ENCODE measurements at regions not wholly inside any gene's neighbourhood (a gene's known extent, or its start where the extent isn't known, plus 50 kb on each side); places are given as distances from the start of the nearest gene placed in this dataset.

GRCh38 chr3:95607926-95608325 is 1206.5 kb upstream of the EPHA6 start:
- Histone ChIP-seq H3K4me1 (replicated peaks in 1 of 2; ENCODE audit: control insufficient read depth in 2 of 2, insufficient read depth in 2 of 2, low read length in 2 of 2) (no peaks in the 10 kb centered on the region), H3K4me2 (ENCODE audit: insufficient read depth, low read length) (no peak overlapping the region), H3K27me3 (ENCODE audit: control insufficient read depth in 2 of 2, insufficient read depth in 2 of 2, low read length in 2 of 2) (no peaks in the 10 kb centered on the region), H3K36me3 (ENCODE audit: control insufficient read depth, insufficient read depth, low read length) (no peaks in the 10 kb centered on the region), H2AFZ (ENCODE audit: low read depth, low read length) (no peak overlapping the region), H3K27ac (ENCODE audit: extremely low read depth, low read depth, low read length) (no peak overlapping the region), H3K79me2 (ENCODE audit: control insufficient read depth, insufficient read depth, low read length) (no peaks in the 10 kb centered on the region), H3K9me3 (replicated peaks; ENCODE audit: control insufficient read depth, insufficient read depth, low read depth, low read length) (no peaks in the 10 kb centered on the region), H3K9ac (ENCODE audit: insufficient read depth in 1 of 2, low read depth in 2 of 2, low read length in 2 of 2) (no peak overlapping the region), H4K20me1 (replicated peaks; ENCODE audit: control insufficient read depth, insufficient read depth, low read length) (no peaks in the 10 kb centered on the region), H3K4me3 (no peak overlapping the region), H3K9me1 (ENCODE audit: control insufficient read depth, insufficient read depth, low read length) (no peaks in the 10 kb centered on the region)
- DNase-seq (ENCODE audit: extremely low read depth in 1 of 4, low spot score in 3 of 4) (no peak), FAIRE-seq (no peak), ATAC-seq (no peak)
- TF ChIP-seq ZNF707 (CRISPR knock-in tag; conservative IDR thresholded peaks at IDR 0.05), result peak; percentile 79
- no peak for TF ChIP-seq PHTF2 (CRISPR knock-in tag; IDR thresholded peaks at IDR 0.05)
- CTCF ChIA-PET (ENCODE audit: low intra/inter-chr PET ratio), result no interaction called here
- POLR2A ChIA-PET, result no interaction called here
- 0% methylated on average over 1 of the region's 1 CpG for WGBS (ENCODE audit: insufficient coverage, low coverage, missing lambda C conversion rate)
- no TSS peak for BruUV-seq (replicated peaks)
- intact Hi-C loops (cut with micrococcal nuclease) (no loop called here), in situ Hi-C loops (cut with MboI) (no loop called here)

- DNase-seq (ENCODE audit: extremely low read depth in 1 of 4, low spot score in 3 of 4), result no peak
- Histone ChIP-seq H3K27ac (ENCODE audit: extremely low read depth, low read depth, low read length) (no peak overlapping the region), H3K9me3 (replicated peaks; ENCODE audit: control insufficient read depth, insufficient read depth, low read depth, low read length) (no peaks in the 10 kb centered on the region), H3K79me2 (ENCODE audit: control insufficient read depth, insufficient read depth, low read length) (no peaks in the 10 kb centered on the region), H3K4me2 (ENCODE audit: insufficient read depth, low read length) (no peak overlapping the region), H4K20me1 (replicated peaks; ENCODE audit: control insufficient read depth, insufficient read depth, low read length) (no peaks in the 10 kb centered on the region), H2AFZ (ENCODE audit: low read depth, low read length) (no peak overlapping the region), H3K9ac (ENCODE audit: insufficient read depth in 1 of 2, low read depth in 2 of 2, low read length in 2 of 2) (no peak overlapping the region), H3K27me3 (ENCODE audit: control insufficient read depth in 2 of 2, insufficient read depth in 2 of 2, low read length in 2 of 2) (no peaks in the 10 kb centered on the region), H3K4me3 (no peak overlapping the region), H3K36me3 (ENCODE audit: control insufficient read depth, insufficient read depth, low read length) (no peaks in the 10 kb centered on the region), H3K4me1 (replicated peaks in 1 of 2; ENCODE audit: control insufficient read depth in 2 of 2, insufficient read depth in 2 of 2, low read length in 2 of 2) (no peaks in the 10 kb centered on the region), H3K9me1 (ENCODE audit: control insufficient read depth, insufficient read depth, low read length) (no peaks in the 10 kb centered on the region)
- ChIA-PET POLR2A (no interaction called here), CTCF (ENCODE audit: low intra/inter-chr PET ratio) (no interaction called here)
- BruUV-seq (replicated peaks), result no TSS peak
- in situ Hi-C loops (cut with MboI), result no loop called here
- ATAC-seq, result no peak
- intact Hi-C loops (cut with micrococcal nuclease), result no loop called here
- FAIRE-seq, result no peak
- TF ChIP-seq ZNF318 (IDR thresholded peaks at IDR 0.05; ENCODE audit: borderline replicate concordance in 1 of 2, low read depth in 1 of 2) (no peak), OTX1 (CRISPR knock-in tag; IDR thresholded peaks at IDR 0.05) (no peak), ZNF699 (CRISPR knock-in tag; IDR thresholded peaks at IDR 0.05; ENCODE audit: insufficient replicate concordance) (no peak), SRF (CRISPR knock-in tag; IDR thresholded peaks at IDR 0.05) (no peak), ATF2 (CRISPR knock-in tag; IDR thresholded peaks at IDR 0.05) (no peak), ZNF24 (IDR thresholded peaks at IDR 0.05) (no peak)
These were observed 1205.0 kb upstream of the EPHA6 start for GRCh38 chr3:95609411-95609810.

Measured in K562 (cell line).